HG03045 (cell line): ENCODE measurements at regions not wholly inside any gene's neighbourhood (a gene's known extent, or its start where the extent isn't known, plus 50 kb on each side); places are given as distances from the start of the nearest gene placed in this dataset.

Source experiments
- ATAC-seq: cut with Tn5 transposase; IDR thresholded peaks from one replicate; pipeline ENCODE4 v1.9.1; 2021; ENCODE audit warnings: mild to moderate bottlenecking, moderate library complexity; ENCODE audit not compliant: unreplicated experiment

DNA sequence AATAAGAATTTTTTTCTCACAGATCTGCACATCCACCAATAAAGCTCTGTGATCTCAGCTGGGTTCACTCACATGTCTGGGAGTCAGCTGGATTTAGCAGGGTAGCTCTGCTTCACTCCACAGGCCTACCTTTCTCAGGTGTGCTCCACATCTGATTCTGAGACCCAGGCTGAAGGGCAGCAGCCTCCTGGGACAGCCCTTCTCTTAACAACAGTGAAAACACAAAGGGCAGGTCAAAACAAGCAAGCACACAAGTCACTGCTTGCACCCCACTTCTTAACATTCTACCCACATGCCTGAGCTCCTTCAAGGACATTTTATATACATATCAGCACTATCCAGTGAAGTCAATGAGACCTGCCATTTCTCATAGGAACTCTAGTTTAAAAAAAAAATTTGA is 96.0 kb upstream of the MAP3K4 start:
- ATAC-seq: no peak

DNA sequence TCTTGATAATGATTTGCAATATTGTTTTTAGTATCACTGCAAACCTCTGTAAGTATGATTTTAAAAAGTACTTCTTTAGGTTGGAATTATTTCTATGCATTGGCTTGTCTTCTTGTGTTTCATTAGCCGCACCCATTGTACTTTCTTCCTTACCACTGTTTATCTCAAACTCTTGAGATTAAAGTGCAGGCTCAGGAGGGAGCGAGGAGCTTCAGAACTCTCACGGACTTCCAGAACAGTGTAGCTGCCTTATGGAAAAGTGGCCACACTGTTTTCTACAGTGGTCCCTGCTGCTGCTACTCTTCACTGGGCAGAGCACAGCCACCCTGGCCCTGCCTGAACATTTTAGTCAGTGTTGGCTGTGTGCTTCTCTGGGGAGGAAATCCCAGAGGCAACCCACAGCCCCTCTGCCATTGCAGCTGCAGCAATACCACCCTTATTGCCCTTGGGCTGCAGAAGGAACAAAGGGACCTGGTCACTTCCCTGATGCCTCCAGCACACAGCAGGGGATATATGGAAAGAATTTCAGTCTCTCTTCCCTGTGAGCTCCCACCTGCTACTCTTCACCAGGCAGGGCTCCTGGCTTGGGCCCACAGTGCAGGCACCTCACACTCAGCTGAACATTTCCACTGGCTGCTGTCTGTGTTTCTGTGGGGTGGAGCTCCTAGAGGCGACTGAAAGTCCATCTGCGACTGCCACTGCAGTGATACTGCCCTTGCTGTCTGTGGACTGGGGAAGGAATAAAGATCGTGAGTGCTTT is 91.7 kb upstream of the MAP3K4 start:
- ATAC-seq: no peak

DNA sequence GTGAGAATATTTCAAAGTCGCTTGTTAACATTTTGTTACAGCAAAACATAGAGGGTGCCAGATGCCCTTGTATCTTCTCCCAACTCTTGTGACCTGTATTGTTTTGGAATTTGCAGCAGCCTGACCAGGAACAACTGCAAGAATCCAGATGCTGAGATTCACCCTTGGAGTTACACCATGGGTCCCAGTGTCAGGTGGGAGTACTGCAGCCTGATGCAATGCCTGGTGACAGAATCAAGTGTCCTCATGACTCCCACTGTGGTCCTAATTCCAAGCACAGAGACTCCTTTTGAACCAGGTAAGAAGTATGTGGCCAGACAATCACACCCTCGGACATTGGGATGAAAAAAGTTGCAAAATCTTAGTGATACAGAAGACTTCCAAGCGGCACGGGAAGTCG is 79.6 kb upstream of the MAP3K4 start:
- no peak for ATAC-seq

DNA sequence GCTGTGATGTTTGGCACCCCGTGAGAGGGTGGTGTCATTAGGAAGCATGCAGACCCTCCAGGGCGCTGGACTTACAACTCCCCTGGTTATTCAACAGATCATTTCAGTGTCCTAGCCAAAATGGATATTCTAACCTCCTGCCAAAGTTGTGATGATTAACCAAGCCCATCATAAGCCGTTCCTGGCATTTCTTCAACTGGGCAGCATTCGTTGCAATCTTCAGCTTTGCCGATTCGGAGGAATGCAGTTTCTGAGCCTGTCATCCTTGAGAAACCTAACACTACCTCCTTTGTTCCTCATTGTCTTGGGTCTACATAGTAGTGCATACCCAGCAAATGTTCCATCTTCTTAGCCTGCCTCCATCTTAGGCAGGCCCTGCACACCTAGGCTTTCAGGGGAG is 79.2 kb upstream of the MAP3K4 start:
- ATAC-seq: no peak

DNA sequence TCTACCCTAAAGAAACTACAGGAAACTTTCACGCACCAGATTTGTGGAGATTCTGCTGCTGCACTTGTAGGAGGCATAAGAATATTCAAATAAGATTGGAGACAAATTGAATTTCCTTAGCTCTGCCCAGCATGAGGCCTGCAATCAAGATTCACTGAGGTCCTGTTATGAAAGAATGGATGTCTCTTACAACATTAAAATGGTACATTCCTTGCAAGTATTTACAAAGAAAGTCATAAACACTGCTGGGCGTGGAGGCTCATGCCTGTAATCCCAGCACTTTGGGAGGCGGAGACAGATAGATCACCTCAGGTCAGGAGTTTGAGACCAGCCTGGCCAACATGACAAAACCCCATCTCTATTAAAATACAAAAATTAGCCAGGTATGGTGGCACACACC is 74.0 kb upstream of the MAP3K4 start:
- no peak for ATAC-seq

DNA sequence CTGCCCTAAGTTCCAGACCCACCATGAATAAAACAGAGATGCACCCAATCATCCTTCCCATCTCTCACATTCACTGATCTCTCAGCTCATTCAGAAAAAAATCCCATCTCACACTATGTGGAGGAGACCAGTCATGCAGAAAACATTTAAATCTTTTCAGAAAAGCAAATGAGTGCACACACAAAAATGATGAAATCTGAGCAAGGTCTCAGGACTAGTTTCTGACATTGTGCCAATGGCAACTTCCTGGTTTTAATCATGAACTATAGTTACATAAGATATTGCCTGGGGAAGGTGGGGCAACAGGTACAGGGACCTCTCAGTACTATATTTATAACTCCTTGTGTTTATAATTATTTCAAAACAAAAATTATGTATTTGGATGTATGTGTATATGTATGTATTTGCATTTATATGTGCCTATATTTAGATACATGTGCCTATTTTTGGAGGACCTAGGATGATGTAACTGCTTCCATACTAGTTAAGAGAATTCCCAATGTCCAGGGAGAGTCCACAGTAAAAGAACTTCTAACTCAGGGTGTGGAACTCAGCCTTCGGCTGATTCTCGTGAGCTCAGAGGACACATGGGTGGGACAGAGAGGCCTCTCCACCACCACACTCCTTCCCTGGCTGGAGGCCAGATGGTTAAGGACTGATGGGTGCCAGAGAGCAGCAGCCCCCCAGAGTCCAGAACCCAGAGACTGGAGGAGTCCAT is 71.7 kb upstream of the MAP3K4 start:
- no peak for ATAC-seq

DNA sequence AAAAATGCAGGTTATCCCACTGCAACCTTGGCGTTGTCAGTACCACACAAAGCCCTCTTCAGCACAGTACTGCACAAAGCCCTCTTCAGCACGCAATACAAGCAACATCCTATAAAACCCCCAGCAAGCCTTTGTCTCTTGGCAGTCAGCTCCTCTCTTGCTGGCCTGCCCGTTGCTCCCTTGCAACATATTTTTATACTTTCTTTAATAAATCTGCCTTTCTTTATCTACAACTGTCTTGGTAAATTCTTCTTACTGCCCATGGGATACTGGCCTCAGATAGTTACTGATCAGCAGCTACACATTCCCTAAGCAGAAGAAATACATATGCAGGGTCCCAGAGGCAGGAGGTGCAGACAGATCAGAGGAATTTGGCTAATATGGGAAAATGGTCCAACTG is 70.5 kb upstream of the MAP3K4 start:
- no peak for ATAC-seq

DNA sequence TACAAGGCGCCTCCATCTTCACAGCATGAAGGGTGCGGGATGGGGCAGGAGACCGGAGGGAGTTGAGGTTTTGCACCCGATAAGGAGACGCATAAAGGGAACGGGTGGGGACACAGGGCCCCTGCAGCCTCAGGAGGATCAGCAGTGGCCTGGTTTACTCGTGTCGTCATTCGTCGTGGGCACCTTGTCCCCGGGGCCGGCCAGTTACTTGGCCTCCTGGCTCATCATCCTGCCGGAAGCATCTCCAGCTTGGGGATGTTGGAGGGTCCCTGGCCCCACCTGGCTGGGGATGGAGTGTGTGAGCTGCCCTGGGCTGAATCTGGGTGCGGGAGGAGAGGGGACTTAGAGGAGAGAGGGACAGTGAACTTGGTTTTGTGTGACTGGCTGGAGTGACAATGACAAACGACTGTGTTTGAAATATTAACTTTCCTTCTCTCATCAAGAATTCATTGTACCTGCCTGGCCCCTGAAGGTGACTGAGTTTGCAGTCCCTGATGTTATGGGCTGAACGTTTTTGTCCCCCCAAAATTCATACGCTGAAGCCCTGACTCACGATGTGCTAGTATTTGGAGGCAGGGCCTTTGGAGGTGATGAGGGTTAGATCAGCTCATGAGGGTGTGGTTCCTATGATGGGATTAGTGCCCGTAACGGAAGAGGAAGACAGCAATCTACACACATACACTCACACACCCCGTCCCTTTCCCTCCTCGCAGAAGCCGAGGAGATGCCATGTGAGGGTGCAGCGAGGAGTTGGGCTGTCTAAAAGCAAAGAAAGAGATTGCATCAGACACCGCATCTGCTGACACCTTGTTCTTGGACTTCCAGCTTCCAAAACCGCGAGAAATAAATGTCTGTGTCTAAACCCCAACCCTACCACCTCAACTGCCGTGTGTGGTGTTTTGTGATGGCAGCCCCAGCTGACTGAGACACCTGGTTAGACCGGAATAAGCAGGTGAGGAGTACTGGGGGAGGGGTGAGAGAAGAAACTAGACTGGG is 65.0 kb upstream of the MAP3K4 start:
- no peak for ATAC-seq

DNA sequence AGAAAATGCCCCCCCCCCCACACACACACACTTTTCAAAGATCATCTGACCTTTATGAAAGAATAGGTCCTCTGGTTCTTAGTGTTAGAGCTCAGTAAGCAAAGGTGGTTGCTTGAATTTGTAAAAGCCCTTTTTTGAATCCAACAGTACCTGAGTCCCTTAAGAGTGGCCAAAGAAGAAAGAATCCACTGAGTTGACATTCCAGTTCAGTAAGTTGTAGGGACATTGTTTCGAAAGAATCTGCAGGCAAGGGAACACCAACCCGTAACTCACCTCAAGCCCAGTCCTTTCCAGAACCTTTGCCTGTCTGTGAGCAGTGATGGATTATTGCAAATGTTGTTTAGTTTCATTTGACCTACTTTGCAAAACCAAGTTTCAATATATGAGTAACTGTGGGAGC is 64.2 kb upstream of the MAP3K4 start:
- ATAC-seq: no peak

DNA sequence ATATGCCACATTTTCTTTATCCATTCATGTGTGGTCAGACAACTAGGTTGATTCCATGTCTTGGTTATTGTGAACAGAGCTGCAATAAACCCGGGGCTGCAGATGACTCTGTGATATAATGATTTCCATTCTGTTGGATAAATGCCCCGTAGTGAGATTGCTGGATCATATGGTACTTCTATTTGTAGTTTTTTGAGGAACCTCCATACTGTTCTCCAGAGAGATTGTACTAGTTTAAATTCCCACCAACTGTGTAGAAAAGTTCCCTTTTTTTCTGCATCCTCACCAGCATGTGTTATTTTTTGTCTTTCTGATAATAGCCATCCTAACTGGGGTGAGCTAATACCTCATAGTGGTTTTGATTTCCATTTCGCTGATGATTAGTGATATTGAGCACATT is 62.2 kb upstream of the MAP3K4 start:
- no peak for ATAC-seq

DNA sequence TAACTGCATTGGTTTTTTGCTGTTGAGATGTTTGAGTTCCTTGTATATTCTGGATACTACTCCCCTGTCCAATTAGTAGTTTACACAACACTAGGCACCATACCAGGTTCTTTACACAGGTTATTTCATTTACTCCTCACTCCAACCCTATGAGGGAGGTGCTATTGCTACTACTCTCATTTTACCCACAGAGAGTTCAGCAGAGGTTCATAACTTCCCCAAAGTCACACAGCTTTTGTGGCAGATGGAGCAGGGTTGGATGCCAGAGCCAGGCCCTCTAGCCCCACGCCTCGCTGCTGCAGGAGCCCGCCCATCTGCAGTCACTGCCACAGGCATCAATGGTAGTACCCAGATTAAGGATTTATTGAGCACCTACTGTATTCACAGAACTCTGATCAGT is 61.7 kb upstream of the MAP3K4 start:
- no peak for ATAC-seq

DNA sequence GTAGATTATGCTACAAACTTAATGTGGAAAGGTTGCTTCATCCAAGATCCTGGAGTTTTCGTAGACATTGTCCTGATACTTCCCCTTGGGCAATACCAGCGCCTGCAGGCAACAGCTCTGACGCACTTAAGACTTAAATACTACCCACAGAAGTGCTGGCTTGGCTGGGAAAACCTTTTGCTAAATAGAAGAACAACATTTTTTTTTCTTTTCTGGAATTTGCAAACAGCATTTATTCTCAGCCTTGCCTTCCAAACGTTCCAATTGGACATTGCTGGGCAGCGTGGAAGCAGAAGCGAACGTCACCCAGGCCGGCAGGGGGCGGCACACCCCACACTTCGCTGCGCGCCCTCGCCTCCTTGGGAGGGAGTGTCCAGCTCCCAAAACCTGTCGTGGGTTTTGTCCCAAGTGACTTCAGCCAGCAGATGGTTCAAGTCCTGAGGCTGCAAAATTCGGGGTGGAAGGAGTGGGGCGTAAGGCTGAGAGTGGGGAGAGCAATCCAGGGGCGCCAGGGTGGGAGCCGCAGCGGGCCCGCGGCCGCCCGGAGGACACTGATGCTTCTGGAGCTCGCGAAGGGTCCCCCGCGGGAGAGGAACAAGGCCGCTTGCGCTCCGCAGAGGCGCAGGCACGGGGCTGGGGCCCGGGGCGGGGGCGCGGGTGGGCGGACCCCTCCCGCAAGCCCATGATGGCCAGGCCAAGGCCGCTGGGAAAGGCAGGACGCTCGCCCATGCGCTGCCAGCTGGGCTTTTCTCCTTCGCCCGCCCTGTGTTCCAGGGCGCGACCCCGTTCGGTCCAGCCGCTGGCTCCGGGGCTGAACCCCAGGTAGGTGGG is 60.8 kb upstream of the MAP3K4 start:
- ATAC-seq: peak; percentile 91

DNA sequence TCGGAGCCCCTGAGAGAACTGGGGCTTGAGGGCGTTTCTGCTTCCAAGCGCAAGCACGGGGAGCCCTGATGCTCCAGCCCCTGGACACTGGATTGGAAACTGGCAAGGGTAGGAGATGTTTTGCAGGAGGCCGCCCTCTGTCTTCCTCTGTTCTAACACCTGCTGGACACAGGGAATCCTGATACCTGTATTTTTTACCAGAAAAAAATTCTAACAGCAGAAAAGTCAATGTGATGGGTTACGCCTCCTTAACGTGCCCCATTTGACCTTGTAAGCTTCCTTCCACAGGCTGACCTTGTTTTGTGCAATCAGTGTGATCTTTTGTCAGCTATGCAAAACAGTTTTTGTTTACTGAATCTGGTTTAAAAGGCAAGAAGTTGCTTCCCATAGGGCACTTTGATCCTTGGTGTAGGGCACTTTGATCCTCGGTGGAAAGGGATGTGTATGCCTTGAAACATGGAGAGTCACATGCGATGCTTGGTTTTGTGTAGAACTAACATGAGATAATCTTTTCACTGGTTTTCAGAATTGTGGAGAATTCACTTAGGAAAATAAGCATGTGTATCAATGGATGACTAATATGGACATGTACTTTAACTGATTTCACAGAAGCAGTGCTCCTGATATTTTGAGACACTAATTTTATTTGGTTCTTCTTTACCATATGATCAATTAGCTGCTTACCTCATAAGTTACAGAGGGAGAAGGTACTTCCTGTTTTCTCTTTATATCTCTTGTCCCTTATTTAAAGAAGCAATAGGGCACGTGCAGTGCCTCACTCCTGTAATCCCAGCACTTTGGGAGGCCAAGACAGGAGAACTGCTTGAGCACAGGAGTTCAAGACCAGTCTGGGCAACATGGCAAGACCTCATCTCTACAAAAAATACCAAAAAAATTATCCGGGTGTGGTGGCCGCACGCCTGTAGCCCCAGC is 59.9 kb upstream of the MAP3K4 start:
- ATAC-seq: peak; percentile 15

DNA sequence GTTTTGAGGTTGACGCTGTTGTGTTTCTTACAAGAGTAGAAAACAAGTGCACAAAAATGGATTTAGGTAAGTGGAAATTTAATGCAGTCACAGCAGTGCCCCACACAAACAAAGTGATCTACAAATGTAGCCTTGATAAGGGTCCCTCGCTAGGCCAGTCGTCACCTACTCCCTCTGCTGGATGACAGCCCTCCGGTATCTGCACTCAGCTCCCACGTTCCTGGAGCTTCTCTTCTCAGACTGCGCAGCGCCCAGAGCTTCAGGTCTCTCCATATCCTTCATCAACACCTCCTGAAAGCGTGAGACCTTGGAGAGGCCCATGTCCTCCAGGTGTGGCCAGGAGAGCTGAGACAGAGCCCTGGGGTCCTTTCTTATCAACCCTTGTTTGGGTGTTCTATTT is 58.3 kb upstream of the MAP3K4 start:
- ATAC-seq: no peak

DNA sequence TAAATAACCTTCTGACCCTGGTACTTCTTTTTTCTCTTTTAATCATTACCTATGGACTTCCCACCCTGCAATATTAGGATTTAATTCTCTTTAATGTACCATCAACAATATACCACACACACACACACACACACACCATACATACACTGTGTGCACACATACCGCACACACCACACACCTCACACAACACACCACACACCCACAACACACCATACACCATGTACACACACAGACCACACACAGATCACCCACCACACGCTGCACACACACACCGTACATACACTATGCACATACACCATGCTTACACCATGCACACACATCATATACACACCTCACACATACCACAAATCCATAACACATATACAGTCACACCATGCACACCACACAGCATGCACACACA is 57.4 kb upstream of the MAP3K4 start:
- ATAC-seq: no peak

DNA sequence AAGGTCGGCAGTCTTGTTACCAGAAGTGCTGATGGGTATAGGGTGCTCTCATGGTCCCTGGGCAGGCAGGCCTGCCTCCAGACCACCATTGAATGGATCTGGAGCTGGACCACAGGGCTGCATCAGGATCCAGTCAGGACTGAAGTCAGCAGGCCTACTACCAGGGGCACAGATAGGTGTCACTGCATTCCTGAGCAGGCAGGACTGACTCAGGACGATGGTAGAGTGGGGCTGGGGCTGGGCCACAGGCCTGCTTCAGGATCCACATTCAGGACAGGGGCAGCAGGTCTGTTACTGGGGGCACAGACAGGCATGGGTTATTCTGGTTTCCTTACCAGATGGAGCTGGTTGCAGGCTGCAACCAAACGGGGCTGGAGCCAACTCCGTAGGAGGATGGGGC is 51.4 kb upstream of the MAP3K4 start:
- no peak for ATAC-seq
